ENCODE measurements at regions not wholly inside any gene's neighbourhood (a gene's known extent, or its start where the extent isn't known, plus 50 kb on each side); places are given as distances from the start of the nearest gene placed in this dataset.

- TF ChIP-seq YY1 (IDR thresholded peaks at IDR 0.05; ENCODE audit: insufficient read depth, insufficient read length) (no peak), ZNF274 (IDR thresholded peaks at IDR 0.05; ENCODE audit: low read depth, low read length) (no peak), SUZ12 (IDR thresholded peaks at IDR 0.05; ENCODE audit: extremely low read depth, insufficient read depth, insufficient read length) (no peak)
Observed at GRCh38 chr4:17064959-17065358, 166.5 kb upstream of the LDB2 start.
